ENCODE measurements at regions not wholly inside any gene's neighbourhood (a gene's known extent, or its start where the extent isn't known, plus 50 kb on each side); places are given as distances from the start of the nearest gene placed in this dataset.

DNA sequence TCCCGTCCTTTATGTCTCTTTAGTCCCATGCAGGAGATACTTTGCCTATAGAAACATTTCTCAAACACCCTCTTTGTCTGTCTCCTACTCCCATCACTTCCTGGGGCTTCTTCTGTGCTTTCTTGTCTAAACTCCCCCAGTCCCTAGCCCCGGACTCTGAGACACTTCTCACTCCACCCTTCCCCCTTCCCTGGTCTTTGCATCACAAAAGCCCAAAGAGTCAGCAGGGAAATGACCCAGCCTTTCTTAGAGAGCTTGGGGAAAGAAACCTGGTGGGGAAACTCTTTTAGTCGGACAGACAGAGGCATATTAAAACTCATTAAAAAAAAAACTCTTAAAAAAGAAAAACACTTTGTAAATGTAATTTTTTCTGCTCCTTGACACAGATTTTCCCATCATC lies 211.2 kb downstream of the TJP1 start:
- DNase-seq (ENCODE audit: low spot score), result no peak

DNA sequence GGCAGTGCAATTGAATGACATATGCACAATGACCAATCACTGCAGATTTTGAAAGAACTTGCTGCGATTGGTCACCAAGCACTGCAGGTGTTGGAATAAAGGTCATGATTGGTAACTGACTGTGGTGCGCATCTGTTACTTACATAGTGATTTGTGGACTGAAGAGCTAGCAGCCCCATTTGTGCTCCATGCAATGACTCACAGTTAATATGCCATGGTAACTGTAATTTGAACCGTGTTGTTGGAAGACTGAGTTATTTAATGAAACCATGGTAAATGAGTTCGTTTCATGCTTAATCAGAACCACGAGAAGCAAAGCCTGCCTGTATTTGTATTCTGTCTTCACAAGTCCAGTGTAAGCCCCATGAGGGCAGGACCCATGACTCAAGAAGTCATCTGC lies 220.5 kb downstream of the TJP1 start:
- DNase-seq (ENCODE audit: low spot score), result no peak

DNA sequence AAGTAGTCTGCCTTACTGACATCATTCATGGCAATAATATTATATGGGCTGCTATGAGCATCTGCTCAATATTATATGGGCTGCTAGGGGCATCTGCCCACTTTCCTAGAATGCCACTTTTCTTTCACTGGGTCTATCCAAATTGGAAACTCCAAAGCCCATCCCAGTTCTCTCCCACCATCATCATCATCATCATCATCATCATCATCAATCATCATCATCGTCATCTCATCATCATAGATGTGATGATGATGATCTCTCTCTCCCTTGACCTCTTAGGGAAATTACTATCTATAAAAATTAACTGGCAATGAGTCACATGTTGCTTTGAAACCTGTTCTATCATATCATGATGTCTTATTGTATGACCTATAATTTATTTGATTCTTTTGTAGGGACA lies 222.0 kb downstream of the TJP1 start:
- no peak for DNase-seq (ENCODE audit: low spot score)

DNA sequence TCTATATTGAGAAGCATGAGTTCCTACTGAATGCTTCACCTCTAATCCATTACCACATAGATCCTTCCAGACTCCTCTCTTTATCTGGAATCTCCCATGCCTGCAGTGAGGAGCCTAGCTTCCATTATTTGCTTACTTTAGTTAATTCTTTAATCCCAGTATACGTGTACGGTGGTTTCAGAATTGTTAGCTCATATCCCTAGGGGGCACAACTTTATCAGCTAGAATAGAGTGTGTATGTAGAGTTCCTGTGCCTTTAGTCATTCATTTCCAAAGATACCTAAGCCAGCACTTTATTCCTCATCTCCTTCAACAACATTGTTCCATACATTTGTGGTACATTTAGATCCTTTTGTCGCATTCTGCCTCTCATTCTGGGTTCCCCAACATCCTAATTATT lies 226.0 kb downstream of the TJP1 start:
- DNase-seq (ENCODE audit: low spot score), result no peak

- DNase-seq (ENCODE audit: low spot score), result no peak
These were observed 228.6 kb downstream of the TJP1 start for GRCh38 chr15:29593629-29594028.

- DNase-seq (ENCODE audit: low spot score), result no peak
These were observed 229.2 kb downstream of the TJP1 start for GRCh38 chr15:29593111-29593510.

GRCh38 chr15:29590701-29591100 lies 231.6 kb downstream of the TJP1 start:
- DNase-seq (ENCODE audit: low spot score), result no peak

- no peak for DNase-seq (ENCODE audit: low spot score)
These were observed 232.3 kb downstream of the TJP1 start for GRCh38 chr15:29589975-29590374.

- no peak for DNase-seq (ENCODE audit: low spot score)
These were observed 232.9 kb downstream of the TJP1 start for GRCh38 chr15:29589416-29589815.

- no peak for DNase-seq (ENCODE audit: low spot score)
These were observed 248.9 kb downstream of the TJP1 start for GRCh38 chr15:29573197-29573838.

DNA sequence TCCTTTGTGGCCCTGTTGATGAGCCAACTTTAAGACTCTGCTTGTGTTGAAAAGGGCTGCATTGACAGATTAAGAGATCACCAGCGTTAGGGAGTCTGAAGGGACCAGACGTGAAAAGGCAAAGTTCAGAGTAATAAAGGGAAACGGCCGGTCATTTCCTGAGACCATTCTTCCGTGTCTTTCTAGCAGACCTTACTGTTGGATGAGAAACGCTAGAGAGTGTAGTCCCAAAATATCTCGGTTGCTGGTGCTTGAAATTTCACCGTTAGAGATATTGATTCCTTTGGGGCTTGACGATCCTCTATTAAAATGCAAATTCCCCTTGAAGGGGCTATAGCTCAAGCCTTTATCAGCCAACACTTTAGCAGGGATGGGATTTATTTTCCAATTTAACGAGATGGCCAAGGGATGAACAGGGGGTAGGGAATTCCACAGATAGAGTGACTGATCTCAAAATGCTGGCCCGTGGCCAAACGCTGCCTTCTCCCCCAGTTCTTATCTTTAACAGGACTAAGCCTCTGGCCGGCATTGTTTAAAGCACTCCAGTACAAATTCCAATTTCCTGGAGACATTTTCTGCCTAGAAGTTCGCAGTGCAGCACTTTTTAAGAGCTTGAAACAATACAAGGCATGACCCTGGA lies 250.4 kb downstream of the TJP1 start:
- no peak for DNase-seq (ENCODE audit: low spot score)

DNA sequence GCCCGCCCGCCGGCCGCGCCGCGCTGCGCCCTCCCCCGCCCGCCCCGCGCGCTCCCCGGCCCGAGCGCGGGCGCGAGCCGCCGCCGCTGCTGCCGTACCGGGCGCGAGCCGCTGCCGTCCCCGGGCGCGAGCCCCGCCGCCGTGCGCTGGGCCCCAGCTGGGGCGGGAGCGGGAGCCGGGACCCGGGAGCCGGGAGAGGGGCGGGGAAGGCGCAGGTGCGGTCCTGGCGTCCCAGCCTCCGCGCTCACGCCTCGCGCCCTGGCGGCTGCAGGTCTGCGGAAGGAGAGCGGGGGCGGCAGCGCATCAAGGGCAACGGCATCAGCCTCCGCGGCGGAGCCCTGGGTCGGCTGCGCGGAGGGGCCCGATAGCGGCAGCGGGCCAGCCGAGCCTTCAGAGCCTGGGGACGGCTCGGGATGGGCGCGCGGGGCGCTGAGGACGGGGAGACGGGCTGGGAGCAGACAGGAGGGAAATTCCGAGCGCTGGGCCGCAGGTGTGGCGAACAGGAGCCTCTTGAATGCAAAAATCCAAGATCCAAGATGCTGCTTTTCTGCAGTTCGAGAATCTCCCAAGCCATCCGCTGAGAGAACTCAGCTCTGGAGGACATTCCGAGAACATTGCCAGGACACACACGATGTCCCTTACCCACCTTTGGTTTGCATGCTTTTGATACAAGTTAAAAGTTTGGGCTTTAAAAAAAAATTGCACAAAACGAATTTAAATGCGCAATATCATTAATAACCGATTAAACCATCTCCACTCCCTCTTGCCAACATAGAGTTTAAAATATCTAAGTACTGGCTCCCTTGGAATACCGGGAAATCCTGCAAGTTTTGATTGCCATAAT lies 251.1 kb downstream of the TJP1 start:
- DNase-seq (ENCODE audit: low spot score), result peak; percentile 33

- DNase-seq (ENCODE audit: low spot score), result peak; percentile 13
These were observed 251.9 kb downstream of the TJP1 start for GRCh38 chr15:29570121-29570947.

DNA sequence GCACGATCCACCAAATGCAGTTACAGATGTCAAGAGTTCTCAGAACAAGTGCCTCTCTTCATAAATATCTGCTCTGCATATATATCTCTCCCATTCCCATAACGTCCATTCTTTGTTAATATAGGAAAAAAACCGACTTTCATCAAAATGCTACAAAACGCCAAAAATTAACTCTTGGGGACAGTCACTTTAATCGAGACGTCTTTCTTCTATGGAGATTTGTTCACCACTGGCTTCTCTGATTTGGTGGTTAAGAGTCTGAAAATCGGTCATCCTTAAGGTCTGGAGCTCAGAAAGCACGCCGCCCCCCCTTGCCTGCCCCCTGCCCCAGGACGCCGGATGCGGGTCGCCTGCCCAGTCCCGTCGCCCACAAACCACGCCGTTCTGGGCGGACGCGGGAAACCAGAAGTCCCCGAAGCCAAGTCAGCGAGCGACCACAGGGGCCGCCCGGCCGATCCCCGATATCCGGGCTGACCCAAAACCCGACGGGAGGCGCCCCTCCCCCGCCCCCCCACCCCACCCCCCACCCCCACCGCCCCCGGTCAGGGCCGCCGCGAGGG lies 252.7 kb downstream of the TJP1 start:
- no peak for DNase-seq (ENCODE audit: low spot score)

- DNase-seq (ENCODE audit: low spot score), result peak; percentile 27
These were observed 253.3 kb downstream of the TJP1 start for GRCh38 chr15:29568840-29569532.

DNA sequence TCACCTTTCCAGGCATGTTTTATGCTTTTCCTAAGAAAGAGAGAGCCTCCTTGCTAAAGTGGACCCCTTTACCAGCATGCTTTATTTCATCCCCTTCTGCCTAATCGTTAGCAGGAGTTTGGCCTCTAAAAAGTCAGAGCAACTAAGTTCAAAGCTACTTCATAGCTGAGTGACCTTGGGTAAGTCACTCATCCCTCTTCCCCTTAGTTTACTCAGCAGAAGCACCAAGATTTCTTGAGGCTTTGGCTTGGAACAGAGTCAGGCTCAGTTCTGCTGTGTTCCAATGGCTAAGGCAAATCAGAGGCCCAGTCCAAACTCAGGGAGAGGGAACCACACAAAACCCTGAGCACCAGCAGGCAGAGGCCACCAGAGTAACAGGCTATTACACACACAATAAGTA lies 254.9 kb downstream of the TJP1 start:
- no peak for DNase-seq (ENCODE audit: low spot score)

DNA sequence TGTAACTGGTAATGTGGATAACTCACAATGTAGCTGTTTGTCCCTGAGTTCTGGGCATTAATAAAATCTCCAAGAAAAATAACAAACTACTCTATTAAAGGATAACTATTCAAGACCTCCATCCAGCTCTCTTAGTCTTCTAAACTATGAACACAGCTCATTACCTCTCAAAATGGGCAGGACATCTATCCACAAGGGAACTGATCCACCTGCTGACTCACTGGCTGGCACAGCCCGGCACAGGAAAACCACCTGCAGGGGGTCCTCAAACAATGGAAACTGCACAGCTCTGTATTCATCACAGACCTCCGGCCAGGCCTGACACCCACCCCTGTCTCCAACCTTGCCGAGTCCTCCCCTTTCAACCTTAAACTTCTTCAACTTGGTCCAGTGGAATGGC lies 255.4 kb downstream of the TJP1 start:
- no peak for DNase-seq (ENCODE audit: low spot score)

DNA sequence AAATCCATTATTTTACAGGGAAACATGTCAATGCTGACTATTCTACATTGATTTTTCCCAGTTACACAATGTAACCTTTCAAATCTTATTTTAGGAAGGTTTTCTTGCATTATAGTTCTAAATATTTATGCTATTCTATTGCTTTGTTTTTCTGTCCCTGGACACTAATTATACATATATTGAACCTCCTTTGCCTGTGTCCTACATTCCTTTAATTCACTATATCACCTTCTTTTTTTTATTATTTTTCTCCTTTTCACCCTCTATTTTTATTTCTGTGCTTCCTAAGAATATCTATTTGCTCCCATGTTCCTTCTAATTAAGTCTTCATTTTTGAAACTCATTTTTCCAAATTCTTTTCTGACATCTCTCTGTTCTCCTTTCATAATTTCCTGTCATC lies 259.2 kb downstream of the TJP1 start:
- DNase-seq (ENCODE audit: low spot score), result no peak

- DNase-seq (ENCODE audit: low spot score), result no peak
These were observed 261.4 kb downstream of the TJP1 start for GRCh38 chr15:29560896-29561295.

DNA sequence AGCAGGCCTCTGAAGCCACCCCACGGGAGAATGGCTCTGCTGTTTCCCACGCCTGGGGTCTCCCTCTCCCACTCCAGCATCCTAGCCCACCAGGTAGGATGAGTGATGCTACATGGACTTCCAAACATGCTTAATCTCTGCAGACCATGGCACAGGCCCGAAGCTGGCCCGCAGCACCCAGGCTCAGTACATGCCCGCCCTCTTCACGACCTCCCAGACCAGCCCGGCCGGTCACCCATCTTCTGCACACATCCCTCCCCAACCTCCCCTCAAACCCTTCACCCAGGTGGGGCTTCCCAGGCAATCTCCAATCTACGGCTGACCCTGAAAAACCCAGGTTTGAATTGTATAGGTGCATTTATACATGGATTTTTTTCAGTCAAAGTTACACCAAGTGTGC lies 264.0 kb downstream of the TJP1 start:
- no peak for DNase-seq (ENCODE audit: low spot score)

- DNase-seq (ENCODE audit: low spot score), result no peak
These were observed 265.1 kb downstream of the TJP1 start for GRCh38 chr15:29557171-29557570.

All from HuH-7 (cell line).